Thymus (tissue), 11 donors: ENCODE measurements at regions not wholly inside any gene's neighbourhood (a gene's known extent, or its start where the extent isn't known, plus 50 kb on each side); places are given as distances from the start of the nearest gene placed in this dataset.

Experiments used
- DNase-seq, 9 donors: peaks; one replicate each; pipeline ENCODE4 v3.0.0-alpha.2; 2013; ENCODE audit warnings: low spot score in 9 of 9, low read depth in 6 of 9, missing footprints in 1 of 9
- H3K27ac ChIP-seq, 2 donors: one replicate each; pipeline ENCODE4 v1.5.1; 2013; ENCODE audit warnings: control low read depth in 1 of 2, low read depth in 1 of 2, low read length in 1 of 2, mild to moderate bottlenecking in 1 of 2, moderate library complexity in 1 of 2
- H3K27me3 ChIP-seq, 2 donors: one replicate each; pipeline ENCODE4 v1.5.1; 2013; ENCODE audit warnings: low read length in 1 of 2; ENCODE audit not compliant: control insufficient read depth in 2 of 2, insufficient read depth in 1 of 2
- H3K36me3 ChIP-seq, 2 donors: one replicate each; pipeline ENCODE4 v1.5.1; 2013; ENCODE audit warnings: low read length in 1 of 2, mild to moderate bottlenecking in 1 of 2, moderate library complexity in 1 of 2; ENCODE audit not compliant: control insufficient read depth in 2 of 2, insufficient read depth in 2 of 2
- H3K4me1 ChIP-seq, 2 donors: one replicate each; pipeline ENCODE4 v1.5.1; 2013; ENCODE audit warnings: low read length in 2 of 2; ENCODE audit not compliant: control insufficient read depth in 2 of 2, insufficient read depth in 2 of 2
- H3K4me3 ChIP-seq, 2 donors: one replicate each; pipeline ENCODE4 v1.5.1; 2013; ENCODE audit warnings: low read length in 2 of 2, control low read depth in 1 of 2, mild to moderate bottlenecking in 1 of 2
- H3K9me3 ChIP-seq, 2 donors: one replicate each; pipeline ENCODE4 v1.5.1; 2013; ENCODE audit warnings: low read length in 1 of 2, mild to moderate bottlenecking in 1 of 2; ENCODE audit not compliant: control insufficient read depth in 2 of 2, insufficient read depth in 1 of 2
- WGBS: extraction: QIAGEN DNeasy Blood & Tissue Kit; methylation state at CpG from one replicate; pipeline ENCODE4 v1.1.7; 2013; 5-methylcytosine and 5-hydroxymethylcytosine counted together
- donor health status: healthy.

DNA sequence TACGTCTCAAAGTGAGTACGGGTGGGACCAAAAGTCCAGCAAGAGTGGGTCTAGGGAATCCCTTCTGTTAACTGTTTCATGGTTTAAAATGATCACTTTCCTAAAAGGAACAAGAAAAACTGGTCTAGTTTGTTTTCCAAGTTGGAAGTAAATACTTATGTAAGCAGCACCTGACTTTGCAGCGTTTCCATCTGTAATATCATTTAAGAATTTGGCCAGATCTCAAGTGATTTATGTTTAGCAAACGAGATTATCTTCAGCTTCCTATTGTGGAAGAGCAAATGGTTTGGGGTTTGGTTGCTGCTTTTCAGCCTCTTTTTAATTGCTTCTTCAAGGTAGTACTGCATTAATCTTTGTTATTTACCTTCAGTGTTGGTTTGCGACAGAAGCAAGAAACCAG lies 50.4 kb downstream of the FHIP1A start:
- Histone ChIP-seq H3K4me1 (no peaks in the 10 kb centered on the region), H3K27me3 (no peaks in the 10 kb centered on the region), H3K9me3 (no peaks in the 10 kb centered on the region), H3K27ac (no peak overlapping the region), H3K36me3 (no peaks in the 10 kb centered on the region), H3K4me3 (no peak overlapping the region)
- 79% methylated on average over 5 of the region's 5 CpGs for WGBS
- DNase-seq, result no peak

DNA sequence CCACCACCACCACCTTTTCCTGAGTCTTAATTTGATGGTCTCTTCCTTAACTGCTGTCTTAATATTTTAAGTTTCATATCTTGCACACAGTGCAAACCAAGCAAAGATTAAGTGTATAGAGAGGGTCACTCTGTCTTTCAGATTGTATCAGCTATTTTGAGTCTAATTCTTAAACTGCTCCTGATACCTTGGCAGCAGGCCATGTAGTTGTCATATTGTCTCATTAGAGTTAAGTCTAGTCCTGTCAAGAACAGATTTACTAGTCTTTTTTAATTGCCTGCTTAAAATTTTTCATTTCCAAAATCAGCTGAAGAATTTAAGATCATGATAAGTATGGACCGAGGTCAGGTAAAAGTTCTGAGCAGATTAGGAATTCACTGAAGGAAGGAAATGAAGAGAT lies 51.5 kb downstream of the FHIP1A start:
- no peak for DNase-seq
- WGBS, result 95% methylated on average over 1 of the region's 1 CpG
- Histone ChIP-seq H3K27ac (no peak overlapping the region), H3K36me3 (no peaks in the 10 kb centered on the region), H3K27me3 (no peaks in the 10 kb centered on the region), H3K9me3 (no peaks in the 10 kb centered on the region), H3K4me1 (no peaks in the 10 kb centered on the region), H3K4me3 (no peak overlapping the region)

GRCh38 chr4:151462554-151462953 lies 53.6 kb downstream of the FHIP1A start:
- no peaks in the 10 kb centered on the region for H3K4me1 ChIP-seq
- no peak overlapping the region for H3K4me3 ChIP-seq
- H3K27me3 ChIP-seq, result no peaks in the 10 kb centered on the region
- H3K36me3 ChIP-seq, result no peaks in the 10 kb centered on the region
- DNase-seq, result no peak
- H3K9me3 ChIP-seq, result no peaks in the 10 kb centered on the region
- no peak overlapping the region for H3K27ac ChIP-seq
- 96% methylated on average over 1 of the region's 1 CpG for WGBS

- DNase-seq, result no peak
- H3K4me1 ChIP-seq, result no peaks in the 10 kb centered on the region
- no peaks in the 10 kb centered on the region for H3K36me3 ChIP-seq
- no peak overlapping the region for H3K4me3 ChIP-seq
- no peaks in the 10 kb centered on the region for H3K9me3 ChIP-seq
- H3K27ac ChIP-seq, result no peak overlapping the region
- no peaks in the 10 kb centered on the region for H3K27me3 ChIP-seq
- 86% methylated on average over 3 of the region's 3 CpGs for WGBS
These were observed 60.0 kb downstream of the FHIP1A start for GRCh38 chr4:151468715-151469696.

GRCh38 chr4:151469970-151470369 lies 61.0 kb downstream of the FHIP1A start:
- DNase-seq, result no peak
- Histone ChIP-seq H3K27me3 (no peaks in the 10 kb centered on the region), H3K27ac (no peak overlapping the region), H3K4me1 (no peaks in the 10 kb centered on the region), H3K36me3 (no peaks in the 10 kb centered on the region), H3K4me3 (no peak overlapping the region), H3K9me3 (no peaks in the 10 kb centered on the region)

- Histone ChIP-seq H3K4me1 (no peaks in the 10 kb centered on the region), H3K36me3 (no peaks in the 10 kb centered on the region), H3K4me3 (no peak overlapping the region), H3K27ac (no peak overlapping the region), H3K9me3 (no peaks in the 10 kb centered on the region), H3K27me3 (no peaks in the 10 kb centered on the region)
- DNase-seq, result no peak
- 98% methylated on average over 4 of the region's 4 CpGs for WGBS
These were observed 62.8 kb downstream of the FHIP1A start for GRCh38 chr4:151471728-151472127.

DNA sequence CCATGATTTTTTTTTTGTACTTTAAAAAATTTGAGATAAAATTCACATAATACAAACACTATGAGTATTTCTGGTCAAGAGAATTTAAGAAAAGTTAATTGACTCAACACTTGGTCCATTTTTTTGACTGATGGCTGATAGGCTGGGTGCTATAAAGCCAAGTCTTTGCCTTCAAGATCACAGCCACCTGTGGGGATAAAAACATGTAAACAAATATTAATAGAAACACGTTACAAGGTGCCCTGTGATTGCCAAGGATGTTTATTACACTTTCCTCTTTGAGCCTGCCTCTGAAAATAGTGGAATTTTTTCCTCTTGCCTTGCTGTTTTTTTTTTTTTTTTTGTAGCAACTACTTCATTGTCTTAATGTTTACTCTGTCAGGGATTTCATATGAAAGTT lies 63.3 kb downstream of the FHIP1A start:
- H3K4me1 ChIP-seq, result no peaks in the 10 kb centered on the region
- H3K36me3 ChIP-seq, result no peaks in the 10 kb centered on the region
- no peak overlapping the region for H3K27ac ChIP-seq
- no peaks in the 10 kb centered on the region for H3K9me3 ChIP-seq
- no peaks in the 10 kb centered on the region for H3K27me3 ChIP-seq
- no peak overlapping the region for H3K4me3 ChIP-seq
- 76% methylated on average over 1 of the region's 1 CpG for WGBS
- no peak for DNase-seq

DNA sequence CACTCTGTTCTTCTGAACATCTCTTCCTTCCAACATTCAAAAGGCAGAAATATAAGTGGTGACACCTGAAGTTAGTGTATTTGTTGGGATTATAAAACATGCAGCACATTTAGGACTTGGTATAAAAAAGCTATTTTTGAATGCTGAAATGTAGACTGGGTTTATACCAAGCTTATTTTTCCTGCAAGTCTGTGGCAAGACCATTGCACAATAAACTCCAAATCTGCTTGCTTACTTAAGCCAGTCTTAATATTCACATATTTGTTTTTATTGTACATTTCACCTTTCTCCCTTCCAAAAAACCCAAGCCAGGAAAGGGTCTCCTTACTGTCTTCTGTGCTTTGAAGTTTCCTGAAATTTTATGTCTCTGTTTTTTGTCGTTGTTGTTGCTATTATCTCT lies 63.7 kb downstream of the FHIP1A start:
- H3K9me3 ChIP-seq, result no peaks in the 10 kb centered on the region
- no peak overlapping the region for H3K4me3 ChIP-seq
- WGBS, result 71% methylated on average over 1 of the region's 1 CpG
- no peaks in the 10 kb centered on the region for H3K4me1 ChIP-seq
- no peaks in the 10 kb centered on the region for H3K27me3 ChIP-seq
- H3K36me3 ChIP-seq, result no peaks in the 10 kb centered on the region
- no peak overlapping the region for H3K27ac ChIP-seq
- no peak for DNase-seq

DNA sequence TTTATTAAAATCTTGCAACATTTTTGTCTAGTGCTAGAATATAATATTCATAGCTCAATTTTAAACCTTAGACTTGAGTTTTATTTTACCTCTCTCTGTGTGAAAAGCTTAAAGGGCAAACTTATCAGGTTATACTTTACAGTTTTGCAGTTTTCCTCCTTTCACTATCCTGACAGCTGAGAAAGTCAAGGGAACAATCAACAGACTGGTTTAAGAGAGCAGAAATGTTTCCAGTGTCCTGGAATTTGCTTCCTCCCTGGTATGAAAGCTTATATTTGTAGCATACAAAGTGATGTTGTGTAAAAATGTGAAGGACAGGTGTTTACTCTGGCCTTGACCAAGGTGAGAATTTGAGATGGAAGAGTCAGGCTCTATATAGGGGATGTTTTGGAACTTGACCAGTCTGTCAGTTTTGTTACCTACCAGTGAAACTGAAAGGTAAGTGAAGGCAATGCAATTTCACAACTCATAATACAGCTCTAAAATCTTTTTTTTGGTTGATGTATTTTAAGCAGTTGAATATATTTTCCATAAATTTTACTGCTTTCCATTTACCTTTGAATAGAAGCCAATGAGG lies 64.6 kb downstream of the FHIP1A start:
- Histone ChIP-seq H3K27me3 (no peaks in the 10 kb centered on the region), H3K36me3 (no peaks in the 10 kb centered on the region), H3K9me3 (no peaks in the 10 kb centered on the region), H3K4me3 (no peak overlapping the region), H3K27ac (no peak overlapping the region), H3K4me1 (no peaks in the 10 kb centered on the region)
- peak in 1 of 9 donors; percentile 1 for DNase-seq
